ENCODE measurements at regions not wholly inside any gene's neighbourhood (a gene's known extent, or its start where the extent isn't known, plus 50 kb on each side); places are given as distances from the start of the nearest gene placed in this dataset.

- no peak overlapping the region for H3K27ac ChIP-seq
Observed at GRCh38 chr15:66876731-66877476, 174.9 kb downstream of the SMAD6 start.

GRCh38 chr15:66877477-66878271, 175.6 kb downstream of the SMAD6 start:
- H3K27ac ChIP-seq = no peak overlapping the region
- TF ChIP-seq CTCF (conservative IDR thresholded peaks at IDR 0.05) = no peak

More at GRCh38 chr15:66876731-66877476, 174.9 kb downstream of the SMAD6 start:
- TF ChIP-seq CTCF (conservative IDR thresholded peaks at IDR 0.05) = no peak

GRCh38 chr15:66878761-66879160, 176.7 kb downstream of the SMAD6 start:
- H3K27ac ChIP-seq = no peak overlapping the region
- TF ChIP-seq CTCF (conservative IDR thresholded peaks at IDR 0.05) = no peak

- no peak for TF ChIP-seq CTCF (conservative IDR thresholded peaks at IDR 0.05)
- H3K27ac ChIP-seq = no peak overlapping the region
Observed at GRCh38 chr15:66879531-66880368, 177.7 kb downstream of the SMAD6 start.

- no peak overlapping the region for H3K27ac ChIP-seq
- TF ChIP-seq CTCF (conservative IDR thresholded peaks at IDR 0.05) = no peak
Observed at GRCh38 chr15:66880380-66881155, 178.5 kb downstream of the SMAD6 start.

- TF ChIP-seq CTCF (conservative IDR thresholded peaks at IDR 0.05) = no peak
- H3K27ac ChIP-seq = no peak overlapping the region
Observed at GRCh38 chr15:66881173-66881905, 179.3 kb downstream of the SMAD6 start.
